ENCODE measurements at regions not wholly inside any gene's neighbourhood (a gene's known extent, or its start where the extent isn't known, plus 50 kb on each side); places are given as distances from the start of the nearest gene placed in this dataset.
A peak's percentile ranks its signal among the peaks of the same experiment; 100 is the strongest.

DNA sequence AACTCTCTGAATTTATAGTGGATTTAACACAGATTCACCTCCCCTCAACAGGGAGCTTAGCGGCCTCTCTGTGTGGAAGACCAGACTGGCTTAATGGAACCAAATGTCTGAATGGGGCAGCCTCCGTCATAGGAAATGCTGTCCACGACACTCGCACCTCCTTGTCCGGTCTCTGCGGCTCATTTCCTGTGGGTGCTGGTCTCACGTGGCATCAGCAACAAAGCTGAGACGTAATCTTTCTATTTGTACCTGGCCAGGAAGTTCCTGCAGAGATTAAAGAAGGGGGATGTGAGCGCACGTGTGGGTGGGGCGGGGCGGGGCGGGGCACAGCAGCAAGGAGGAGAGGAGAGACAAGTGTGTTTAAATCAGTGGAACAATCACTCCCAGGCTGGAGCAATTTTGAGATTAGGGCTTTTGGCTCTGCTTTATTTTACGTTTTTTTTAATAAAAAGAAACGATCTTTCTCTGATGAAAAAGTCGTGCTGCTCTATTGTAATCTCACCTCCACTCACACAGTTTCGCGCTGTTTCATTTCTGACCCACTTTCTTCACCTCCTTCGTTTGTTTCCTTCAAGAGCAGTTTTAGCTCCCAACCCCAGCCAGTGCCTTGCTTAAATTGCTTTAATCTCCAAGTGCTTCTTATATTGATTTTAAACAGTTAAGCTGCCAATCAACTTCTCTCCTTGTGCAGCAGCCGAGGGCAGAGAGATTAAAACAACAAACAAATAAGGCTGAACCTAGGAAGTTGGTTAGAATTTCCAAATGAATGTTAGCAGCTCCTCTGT is 132.2 kb upstream of the ASTN2 start:
- DNase-seq: no peak

- peak; percentile 10 for DNase-seq
Observed at GRCh38 chr9:117545846-117546245, 131.0 kb upstream of the ASTN2 start.

DNA sequence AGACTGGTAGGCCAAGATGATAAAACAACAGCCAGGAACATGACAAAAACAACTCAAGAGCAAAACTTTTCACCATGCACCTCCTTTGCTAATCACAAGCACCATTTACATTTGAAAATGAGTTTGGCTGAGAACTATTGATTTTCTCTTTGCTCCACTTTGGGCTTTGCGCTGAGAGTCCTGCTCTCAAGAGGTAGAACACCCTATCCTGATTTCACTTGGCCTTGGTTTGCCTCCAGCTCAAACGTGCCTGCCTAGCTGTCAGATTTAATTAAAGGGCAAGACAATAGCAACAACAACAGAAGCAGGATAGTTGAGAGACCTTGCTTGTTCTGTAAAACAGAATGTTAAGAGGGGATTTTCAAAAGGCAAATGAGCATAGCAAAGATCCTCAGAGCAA is 128.2 kb upstream of the ASTN2 start:
- peak; percentile 71 for DNase-seq

- DNase-seq: no peak
Observed at GRCh38 chr9:117542021-117542420, 127.2 kb upstream of the ASTN2 start.

DNA sequence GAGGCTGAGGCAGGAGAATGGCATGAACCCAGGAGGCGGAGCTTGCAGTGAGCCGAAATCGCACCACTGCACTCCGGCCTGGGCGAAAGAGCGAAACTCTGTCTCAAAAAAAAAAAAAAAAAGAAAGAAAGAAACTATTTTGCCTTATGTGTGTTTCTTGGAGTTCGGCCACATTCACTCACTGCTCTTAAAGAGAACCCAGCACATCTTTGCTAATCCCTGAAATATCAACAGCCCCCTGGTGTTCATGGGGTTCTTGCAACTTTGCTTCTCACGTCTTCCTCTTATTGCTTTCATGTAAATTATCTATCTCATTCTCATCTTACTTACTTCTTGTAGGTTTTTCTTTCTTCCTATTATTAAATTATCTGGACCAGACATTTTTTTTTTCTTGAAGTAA is 126.3 kb upstream of the ASTN2 start:
- DNase-seq: no peak

DNA sequence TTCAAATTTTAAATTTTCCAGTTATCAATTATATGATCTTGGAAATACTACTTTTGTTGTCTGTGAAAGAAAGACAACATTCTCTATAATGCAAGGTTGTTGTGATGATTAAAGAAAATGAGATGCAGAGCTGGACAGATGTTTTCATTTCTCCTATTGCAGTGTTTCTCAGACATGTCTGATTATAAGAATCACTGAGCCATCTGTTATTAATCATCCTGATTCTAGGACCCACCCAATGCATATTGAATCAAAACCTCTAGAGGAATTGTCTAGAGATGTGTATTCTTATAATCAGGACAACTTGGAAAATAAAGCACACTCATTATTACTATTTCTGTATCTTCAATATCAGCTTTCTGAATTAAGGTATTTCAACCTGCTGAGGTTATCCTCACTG is 121.1 kb upstream of the ASTN2 start:
- no peak for DNase-seq

DNA sequence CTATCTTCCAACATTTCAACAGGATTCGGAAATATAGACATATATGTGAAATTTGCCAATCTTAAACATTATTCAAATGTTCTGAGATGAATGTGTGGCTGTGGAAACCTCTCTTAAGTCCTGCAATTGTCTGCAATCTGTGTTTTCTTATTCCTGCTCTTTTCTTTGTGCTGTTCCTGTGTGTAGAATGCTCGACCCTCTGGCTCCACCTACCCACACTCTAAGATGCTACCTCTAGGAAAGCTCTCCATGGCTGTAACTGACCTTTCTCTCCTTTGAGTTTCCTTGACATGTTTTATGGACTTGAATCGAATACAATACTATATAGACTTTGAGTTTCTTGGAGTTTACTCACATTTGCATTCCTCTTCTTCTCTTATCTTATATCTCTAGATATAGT is 120.6 kb upstream of the ASTN2 start:
- no peak for DNase-seq

DNA sequence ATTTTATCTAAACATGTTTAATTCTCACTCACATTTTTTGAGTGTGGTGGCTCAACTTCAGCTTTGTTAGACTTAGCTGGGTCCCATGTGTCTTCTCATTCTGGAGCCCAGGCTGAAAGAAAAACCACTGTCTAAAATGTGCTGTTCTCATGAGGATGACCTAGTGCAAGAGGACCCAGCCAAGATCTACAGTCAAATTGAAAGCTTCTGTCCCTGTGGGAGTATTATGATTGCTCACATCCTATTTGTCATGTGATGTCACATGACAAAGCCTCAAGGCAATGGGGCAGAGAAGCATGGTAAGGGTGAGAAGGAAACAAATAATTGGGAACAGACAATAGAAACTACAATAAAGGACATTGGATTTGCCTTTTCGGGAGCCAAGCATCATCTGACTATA is 113.4 kb upstream of the ASTN2 start:
- DNase-seq: no peak

DNA sequence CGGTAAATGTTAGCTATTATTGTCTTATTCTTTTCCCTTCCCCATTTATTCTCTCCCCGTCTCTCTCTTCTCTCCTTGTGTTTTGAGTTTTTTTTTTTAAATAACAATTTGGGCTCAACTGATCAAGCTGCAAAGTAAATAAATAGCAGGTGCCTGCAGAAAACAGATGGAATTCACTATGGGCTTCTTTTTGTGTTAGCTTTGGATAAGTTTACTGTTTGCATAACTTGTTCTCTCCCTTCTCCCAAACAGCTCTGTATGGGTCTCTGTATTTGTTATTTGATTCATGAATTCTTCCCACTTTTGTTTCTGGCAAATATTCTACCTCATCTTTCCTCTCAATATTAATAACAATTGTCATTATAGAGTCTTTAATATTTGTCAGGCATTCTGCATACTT is 111.8 kb upstream of the ASTN2 start:
- peak; percentile 56 for DNase-seq

- no peak for DNase-seq
Observed at GRCh38 chr9:117523531-117524153, 108.8 kb upstream of the ASTN2 start.

GRCh38 chr9:117521293-117521692 is 106.4 kb upstream of the ASTN2 start:
- DNase-seq: no peak

GRCh38 chr9:117516676-117517632 is 102.1 kb upstream of the ASTN2 start:
- DNase-seq: peak; percentile 66

DNA sequence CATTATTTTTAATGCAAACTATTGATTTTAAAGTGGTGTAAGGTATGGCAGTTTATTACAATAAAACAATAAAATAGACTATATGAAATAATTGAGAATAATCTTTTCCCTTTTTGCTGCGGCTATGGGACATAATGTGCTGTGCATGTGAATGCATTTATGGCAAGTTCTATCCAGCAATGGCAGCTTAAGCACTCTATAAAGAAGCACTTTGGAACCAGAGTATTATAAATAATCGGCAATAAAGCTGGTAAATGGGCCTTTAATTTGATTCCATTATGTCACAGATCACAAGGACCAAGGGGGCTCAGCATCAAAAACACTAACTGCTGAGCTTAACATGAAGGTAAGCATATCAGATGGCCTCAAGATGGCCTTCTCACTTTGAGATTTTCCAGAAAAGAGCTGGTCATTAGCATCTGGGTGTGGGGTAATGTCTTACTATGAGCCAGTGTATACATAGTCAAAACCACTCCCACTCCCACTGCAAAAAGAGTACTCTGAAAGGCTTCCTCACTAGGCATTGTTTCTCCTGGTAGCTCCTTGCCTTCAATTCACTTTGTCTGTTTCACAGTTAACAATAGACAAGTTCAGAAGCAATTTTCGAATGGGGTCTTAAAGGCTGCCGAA is 97.1 kb upstream of the ASTN2 start:
- DNase-seq: no peak

- DNase-seq: no peak
Observed at GRCh38 chr9:117496307-117496706, 81.5 kb upstream of the ASTN2 start.

GRCh38 chr9:117494401-117495090 is 79.7 kb upstream of the ASTN2 start:
- DNase-seq: peak; percentile 62

- no peak for DNase-seq
Observed at GRCh38 chr9:117492476-117492875, 77.6 kb upstream of the ASTN2 start.

GRCh38 chr9:117491491-117491890 is 76.6 kb upstream of the ASTN2 start:
- no peak for DNase-seq

DNA sequence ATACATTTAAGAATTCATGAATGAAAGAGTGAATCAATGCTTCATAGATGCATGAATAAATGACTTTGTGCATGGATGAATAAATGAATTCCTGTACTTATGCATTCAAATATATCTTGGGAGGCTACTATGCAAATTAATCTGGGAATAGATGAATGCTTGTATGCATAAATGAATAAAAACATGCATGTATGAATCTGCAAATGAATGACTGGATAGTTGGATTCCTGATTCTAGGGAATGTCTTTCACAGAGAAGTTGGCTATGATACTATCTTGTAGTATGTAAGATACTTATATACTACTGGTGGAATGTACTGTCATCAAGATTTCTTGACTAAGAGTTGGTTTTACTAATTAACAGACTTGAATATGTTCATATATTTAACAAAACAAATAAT is 75.3 kb upstream of the ASTN2 start:
- DNase-seq: no peak

DNA sequence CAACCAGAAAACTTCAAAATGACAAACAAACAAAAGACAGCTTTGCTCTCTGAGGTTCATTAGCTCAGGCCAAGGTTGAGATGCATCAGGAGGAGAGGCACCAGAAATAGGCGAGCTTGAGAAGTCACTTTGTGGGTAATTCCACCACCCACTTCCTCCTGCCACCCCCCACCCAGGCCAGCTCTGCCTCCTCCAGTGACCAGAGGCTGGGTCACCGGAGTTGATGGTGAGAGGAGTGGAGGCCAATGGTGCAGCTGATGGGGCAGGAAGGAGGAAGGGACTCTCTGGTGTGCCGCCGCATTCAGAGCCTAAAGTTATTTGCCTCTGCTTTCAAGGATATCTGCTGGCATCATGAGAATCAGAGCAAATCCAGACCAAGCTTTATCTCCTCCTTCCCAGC is 73.8 kb upstream of the ASTN2 start:
- no peak for DNase-seq

DNA sequence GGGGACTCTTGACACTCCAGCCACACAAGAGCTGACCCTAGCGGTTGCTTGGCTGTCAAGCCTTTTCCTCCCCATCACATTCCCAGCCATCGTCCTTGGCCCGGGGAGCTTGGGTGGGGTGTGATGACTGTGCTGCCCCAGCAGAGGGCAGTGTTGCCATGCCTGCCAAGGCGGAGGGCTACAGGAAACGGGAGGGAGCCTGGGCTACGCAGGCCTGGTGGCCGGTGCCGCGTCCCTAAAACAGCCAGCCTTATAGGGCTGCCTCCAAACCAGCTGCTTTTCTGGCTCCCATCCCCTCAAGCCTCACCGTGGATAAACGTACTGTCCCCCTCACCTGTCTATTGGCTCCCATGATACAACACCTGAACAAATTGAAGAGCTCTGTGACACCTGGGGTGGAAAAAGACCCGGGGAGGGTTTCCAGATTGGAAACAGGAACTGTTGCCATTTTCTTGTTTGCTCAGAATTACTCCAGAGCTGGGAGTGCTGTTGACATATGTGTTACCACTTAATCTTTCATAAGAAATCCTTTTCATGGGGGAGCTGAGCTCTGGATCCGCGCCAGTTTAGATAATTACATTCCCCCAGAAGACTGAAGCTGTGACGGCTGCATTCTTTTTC is 72.8 kb upstream of the ASTN2 start:
- DNase-seq: peak; percentile 93

DNA sequence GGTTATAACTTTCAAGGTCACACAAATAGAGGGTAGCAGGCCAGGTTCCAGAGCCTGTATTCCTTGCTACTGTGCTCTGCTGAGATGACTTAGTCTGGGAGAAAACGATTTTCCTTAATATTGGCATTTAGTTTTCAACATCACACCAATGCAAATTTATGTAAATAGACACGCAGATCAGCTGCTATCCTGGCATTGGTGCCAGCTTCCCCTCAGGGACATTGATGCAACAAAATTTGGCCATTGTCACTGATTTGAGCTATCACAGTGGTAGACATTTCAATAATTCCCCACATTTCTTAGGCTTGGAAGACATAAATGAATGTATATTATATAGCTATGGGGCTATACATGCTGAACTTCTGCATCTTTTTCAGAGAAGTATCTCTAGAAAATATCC is 71.6 kb upstream of the ASTN2 start:
- no peak for DNase-seq

DNA sequence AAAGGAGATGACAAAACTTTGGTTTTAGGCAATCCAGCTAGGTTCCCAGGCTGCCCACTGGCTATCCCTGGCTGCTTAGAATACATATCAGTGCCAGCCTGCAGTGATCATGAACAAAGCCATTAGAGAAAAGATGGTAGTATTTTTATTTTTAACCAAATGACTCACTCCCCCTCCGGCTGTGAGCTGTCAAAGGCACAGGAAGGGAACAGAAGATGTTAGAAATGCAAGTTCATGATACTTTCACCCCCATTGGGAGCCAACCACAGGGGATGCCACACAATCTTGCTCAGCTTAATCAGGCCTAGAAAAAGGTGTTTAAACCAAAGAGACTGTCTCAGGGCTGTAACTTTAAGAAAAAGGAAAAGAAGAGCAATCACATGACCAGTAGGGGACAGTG is 70.3 kb upstream of the ASTN2 start:
- no peak for DNase-seq

Measured in NCI-H345 (cell line).